Prostate gland (tissue), 2 donors: ENCODE measurements at regions not wholly inside any gene's neighbourhood (a gene's known extent, or its start where the extent isn't known, plus 50 kb on each side); places are given as distances from the start of the nearest gene placed in this dataset.

Source experiments
- DNase-seq: peaks from one replicate; pipeline ENCODE4 v3.0.0-alpha.2; 2019; ENCODE audit warnings: low spot score
- H3K27ac ChIP-seq, 2 donors: fragments of 200-600 bp; sonication (generic); 2 replicates each; pipeline ENCODE4 v1.5.1; 2017 to 2019
- H3K27me3 ChIP-seq: fragments of 200-600 bp; sonication (generic); replicated peaks from 2 replicates; pipeline ENCODE4 v1.5.1; 2019; ENCODE audit not compliant: insufficient read depth
- H3K36me3 ChIP-seq, 2 donors: fragments of 200-600 bp; sonication (generic); 1 replicate in 1 of 2; 2 replicates in 1 of 2; pipeline versions ENCODE4 v1.5.1 to v1.8.1; 2017 to 2019
- H3K4me1 ChIP-seq: fragments of 200-600 bp; sonication (generic); replicated peaks from 2 replicates; pipeline ENCODE4 v1.5.1; 2019
- H3K4me3 ChIP-seq, 2 donors: fragments of 200-600 bp; sonication (generic); 2 replicates each; pipeline ENCODE4 v1.5.1; 2017 to 2019
- H3K9me3 ChIP-seq: fragments of 200-600 bp; sonication (generic); 2 replicates; pipeline ENCODE4 v1.5.1; 2017
- POLR2A ChIP-seq: fragments of 450-650 bp; IDR thresholded peaks from one replicate; pipeline ENCODE4 v1.6.1; 2016; ENCODE audit warnings: antibody characterized with exemption, mild to moderate bottlenecking
- POLR2AphosphoS5 ChIP-seq: sonication (generic); formaldehyde crosslinking; IDR thresholded peaks from one replicate; pipeline ENCODE4 v1.6.1; 2017; ENCODE audit warnings: antibody characterized with exemption
- WGBS: methylation state at CpG from one replicate; pipeline ENCODE4 v1.1.5; 2018; 5-methylcytosine and 5-hydroxymethylcytosine counted together
- intact Hi-C: fragments of 100-400 bp; cut with DNase I; formaldehyde crosslinking; loops from one replicate; pipeline ENCODE4 v1.14.2; 2022
- TF ChIP-seq, protein P1 (sequence below), 4 experiments: fragments of 200-600 bp in 2 of 4; fragments of 450-650 bp in 2 of 4; sonication (generic) in 2 of 4; IDR thresholded peaks; 1 replicate in 3 of 4; 2 replicates in 1 of 4; pipeline ENCODE4 v1.5.1; 2016 to 2019; ENCODE audit warnings: antibody characterized with exemption in 4 of 4, mild to moderate bottlenecking in 2 of 4, moderate library complexity in 2 of 4

DNA sequence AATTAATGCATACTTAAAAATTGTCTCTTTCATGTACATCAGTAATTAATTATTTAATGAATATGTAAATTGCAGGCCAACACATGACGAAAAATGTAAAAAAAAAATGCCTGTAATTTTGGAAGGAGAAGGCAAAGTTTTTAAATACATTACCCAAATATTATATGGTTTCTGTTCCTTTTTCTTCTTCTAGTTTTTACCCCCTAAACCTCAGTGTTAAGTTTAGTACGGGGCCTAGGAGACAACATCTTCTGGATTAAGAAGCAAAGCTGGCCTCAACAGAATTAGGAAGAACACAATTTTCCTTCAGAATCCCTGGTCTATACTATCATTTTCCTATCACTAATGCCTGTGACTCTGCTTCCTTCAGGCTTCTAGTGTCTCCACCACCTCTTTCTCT lies 459.3 kb upstream of the NRP1 start:
- intact Hi-C loops, result no loop called here
- 58% methylated on average over 2 of the region's 2 CpGs for WGBS
- Histone ChIP-seq H3K4me1 (no peaks in the 10 kb centered on the region), H3K27ac (no peak overlapping the region), H3K27me3 (no peaks in the 10 kb centered on the region), H3K4me3 (no peak overlapping the region), H3K36me3 (no peaks in the 10 kb centered on the region), H3K9me3 (no peaks in the 10 kb centered on the region)
- DNase-seq, result no peak
- TF ChIP-seq, protein P1, sequence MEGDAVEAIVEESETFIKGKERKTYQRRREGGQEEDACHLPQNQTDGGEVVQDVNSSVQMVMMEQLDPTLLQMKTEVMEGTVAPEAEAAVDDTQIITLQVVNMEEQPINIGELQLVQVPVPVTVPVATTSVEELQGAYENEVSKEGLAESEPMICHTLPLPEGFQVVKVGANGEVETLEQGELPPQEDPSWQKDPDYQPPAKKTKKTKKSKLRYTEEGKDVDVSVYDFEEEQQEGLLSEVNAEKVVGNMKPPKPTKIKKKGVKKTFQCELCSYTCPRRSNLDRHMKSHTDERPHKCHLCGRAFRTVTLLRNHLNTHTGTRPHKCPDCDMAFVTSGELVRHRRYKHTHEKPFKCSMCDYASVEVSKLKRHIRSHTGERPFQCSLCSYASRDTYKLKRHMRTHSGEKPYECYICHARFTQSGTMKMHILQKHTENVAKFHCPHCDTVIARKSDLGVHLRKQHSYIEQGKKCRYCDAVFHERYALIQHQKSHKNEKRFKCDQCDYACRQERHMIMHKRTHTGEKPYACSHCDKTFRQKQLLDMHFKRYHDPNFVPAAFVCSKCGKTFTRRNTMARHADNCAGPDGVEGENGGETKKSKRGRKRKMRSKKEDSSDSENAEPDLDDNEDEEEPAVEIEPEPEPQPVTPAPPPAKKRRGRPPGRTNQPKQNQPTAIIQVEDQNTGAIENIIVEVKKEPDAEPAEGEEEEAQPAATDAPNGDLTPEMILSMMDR (IDR thresholded peaks at IDR 0.05), result no peak
- no peak for TF ChIP-seq POLR2AphosphoS5
- no peak for TF ChIP-seq POLR2A

DNA sequence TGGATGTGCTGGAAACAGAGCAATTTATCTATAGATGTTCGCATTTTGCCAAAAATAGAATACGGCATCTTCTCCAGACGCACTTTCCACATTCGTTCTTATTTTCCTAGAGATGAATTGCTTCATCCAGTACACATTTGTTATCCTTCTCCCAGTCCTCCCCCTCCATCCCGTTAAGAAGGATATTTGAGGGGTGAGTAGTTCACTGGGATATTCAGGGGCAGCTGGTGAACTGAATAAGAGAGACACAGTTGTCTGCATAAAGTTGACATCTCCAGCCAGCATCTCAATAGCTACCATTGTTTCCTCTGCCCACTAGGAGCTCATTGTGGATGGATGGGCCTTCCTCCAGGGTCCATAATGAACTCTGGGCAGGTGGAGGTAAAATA lies 456.8 kb upstream of the NRP1 start:
- no peak overlapping the region for H3K27ac ChIP-seq
- no peaks in the 10 kb centered on the region for H3K27me3 ChIP-seq
- TF ChIP-seq POLR2A (no peak), POLR2AphosphoS5 (no peak)
- TF ChIP-seq, protein P1 (IDR thresholded peaks at IDR 0.05), result no peak
- 82% methylated on average over 5 of the region's 5 CpGs for WGBS
- no peaks in the 10 kb centered on the region for H3K36me3 ChIP-seq
- H3K4me3 ChIP-seq, result no peak overlapping the region
- intact Hi-C loops, result no loop called here
- H3K4me1 ChIP-seq, result no peaks in the 10 kb centered on the region
- H3K9me3 ChIP-seq, result no peaks in the 10 kb centered on the region
- no peak for DNase-seq

DNA sequence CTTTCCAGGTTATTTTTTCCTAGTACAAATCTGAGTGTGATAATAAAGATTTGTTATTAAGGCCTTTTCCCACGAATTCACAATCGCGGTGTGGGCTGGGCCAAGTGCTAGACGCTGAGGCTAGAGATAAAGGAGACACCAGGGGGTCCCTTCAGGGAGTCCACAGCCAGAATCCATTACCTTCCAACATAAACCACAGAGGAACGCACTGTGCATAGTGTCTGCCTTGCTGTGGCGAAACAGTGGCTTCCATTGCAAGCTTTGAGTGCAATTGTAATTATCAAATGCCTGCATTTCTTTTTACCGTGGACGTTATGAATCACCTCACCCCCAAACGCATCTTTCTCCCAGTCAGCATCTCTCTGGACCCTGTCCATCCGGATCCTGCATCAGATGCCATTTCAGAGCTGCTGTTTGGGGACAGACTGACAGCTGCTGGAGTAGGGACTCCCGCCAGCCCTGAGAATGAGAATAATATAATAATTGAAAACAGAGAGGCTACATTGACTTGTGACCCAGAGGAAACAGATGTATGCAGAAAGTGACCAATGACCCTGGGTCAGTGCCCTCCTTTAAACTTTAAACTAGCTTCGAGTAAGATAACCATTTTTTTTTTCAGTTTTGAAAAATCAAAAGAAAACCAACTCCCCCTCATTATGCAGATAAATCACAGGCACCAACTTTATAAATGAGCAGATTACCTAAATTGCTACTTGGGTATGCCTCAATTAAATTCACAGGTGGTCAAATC lies 456.2 kb upstream of the NRP1 start:
- Histone ChIP-seq H3K27me3 (no peaks in the 10 kb centered on the region), H3K36me3 (no peaks in the 10 kb centered on the region), H3K4me1 (no peaks in the 10 kb centered on the region), H3K9me3 (no peaks in the 10 kb centered on the region), H3K4me3 (no peak overlapping the region), H3K27ac (no peak overlapping the region)
- no peak for DNase-seq
- TF ChIP-seq, protein P1 (IDR thresholded peaks at IDR 0.05), result no peak
- TF ChIP-seq POLR2AphosphoS5 (no peak), POLR2A (no peak)
- 68% methylated on average over 12 of the region's 12 CpGs for WGBS
- intact Hi-C loops, result no loop called here

DNA sequence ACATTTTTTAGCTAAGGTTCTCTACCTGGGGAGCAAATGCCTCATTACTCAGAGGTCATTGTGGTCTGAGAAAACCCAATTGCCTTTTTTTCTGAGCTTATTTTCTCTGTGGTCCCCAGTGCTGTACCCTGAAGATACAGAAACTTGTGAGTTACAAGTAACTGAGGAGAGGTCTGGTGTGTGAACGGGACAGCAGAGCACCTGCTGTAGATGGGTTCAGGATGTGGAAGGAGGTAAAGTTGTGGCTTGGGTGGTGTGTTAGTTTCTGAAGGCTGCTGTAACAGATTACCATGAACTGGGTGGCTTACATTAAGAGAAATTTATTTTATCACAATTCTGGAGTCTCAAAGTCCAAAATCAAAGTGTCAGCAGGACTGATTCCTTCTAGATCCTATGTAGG lies 449.1 kb upstream of the NRP1 start:
- H3K27ac ChIP-seq, result no peak overlapping the region
- 97% methylated on average over 1 of the region's 1 CpG for WGBS
- no peaks in the 10 kb centered on the region for H3K27me3 ChIP-seq
- no peaks in the 10 kb centered on the region for H3K36me3 ChIP-seq
- TF ChIP-seq, protein P1 (IDR thresholded peaks at IDR 0.05), result no peak
- no peak for TF ChIP-seq POLR2A
- no peak for TF ChIP-seq POLR2AphosphoS5
- H3K4me3 ChIP-seq, result no peak overlapping the region
- DNase-seq, result no peak
- no peaks in the 10 kb centered on the region for H3K9me3 ChIP-seq
- intact Hi-C loops, result no loop called here
- no peaks in the 10 kb centered on the region for H3K4me1 ChIP-seq

DNA sequence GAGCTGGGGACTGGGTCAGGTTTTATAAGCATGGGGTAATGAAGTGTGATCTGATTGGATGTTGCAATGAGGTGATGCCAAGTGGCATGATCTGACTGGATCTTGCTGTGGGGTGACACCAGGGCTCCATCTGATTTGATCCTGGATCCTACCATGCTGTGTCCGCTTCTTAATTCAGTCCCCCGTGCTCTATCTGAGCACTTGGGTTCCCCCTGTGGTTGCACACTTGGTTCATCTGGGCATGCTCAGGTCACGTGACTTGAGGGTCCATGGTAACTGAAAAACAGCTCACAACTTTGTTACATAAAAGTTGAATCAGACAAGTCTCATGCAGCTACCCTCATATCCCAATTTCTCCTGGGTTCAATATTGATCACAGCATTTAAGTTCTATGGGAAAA lies 448.6 kb upstream of the NRP1 start:
- 97% methylated on average over 3 of the region's 3 CpGs for WGBS
- intact Hi-C loops, result no loop called here
- TF ChIP-seq POLR2A (no peak), POLR2AphosphoS5 (no peak)
- TF ChIP-seq, protein P1 (IDR thresholded peaks at IDR 0.05), result no peak
- no peak overlapping the region for H3K27ac ChIP-seq
- no peak for DNase-seq
- H3K4me1 ChIP-seq, result no peaks in the 10 kb centered on the region
- no peaks in the 10 kb centered on the region for H3K9me3 ChIP-seq
- H3K36me3 ChIP-seq, result no peaks in the 10 kb centered on the region
- no peak overlapping the region for H3K4me3 ChIP-seq
- H3K27me3 ChIP-seq, result no peaks in the 10 kb centered on the region
